IMR-90 (cell line): ENCODE measurements at regions not wholly inside any gene's neighbourhood (a gene's known extent, or its start where the extent isn't known, plus 50 kb on each side); places are given as distances from the start of the nearest gene placed in this dataset.
A peak's percentile ranks its signal among the peaks of the same experiment; 100 is the strongest.

Experiments
- ATAC-seq: fragments of 200-7000 bp; cut with Tn5 transposase; 2 replicates; pipeline ENCODE4 v1.9.1; 2020; ENCODE audit warnings: low read depth, mild to moderate bottlenecking, moderate library complexity
- BruUV-seq: library from RNA; stranded (reverse); fragments of 400-500 nt; replicated peaks from 2 replicates; lab custom pipeline; 2021; lab: Mats Ljungman, UMichigan
- CTCF ChIA-PET: fragments of 300-600 bp; formaldehyde crosslinking; extraction: SDS; loops from one replicate; lab custom pipeline; 2021; ENCODE audit warnings: antibody characterized with exemption; lab: Yijun Ruan, JAX
- POLR2A ChIA-PET: fragments of 300-600 bp; sonication (Branson Sonifier 250); formaldehyde crosslinking; loops from one replicate; lab custom pipeline; 2022; ENCODE audit warnings: antibody characterized with exemption; ENCODE audit not compliant: unreplicated experiment; lab: Charles Lee
- DNase-seq: peaks from one replicate; pipeline ENCODE4 v3.0.0; 2013
- H2AFZ ChIP-seq: replicated peaks from 2 replicates; pipeline ENCODE3; 2013; ENCODE audit warnings: low read length, mild to moderate bottlenecking; ENCODE audit not compliant: poor library complexity
- H2AK5ac ChIP-seq: 2 replicates; pipeline ENCODE4 v1.6.1; 2013; ENCODE audit warnings: low read depth, low read length, inconsistent platforms
- H2AK9ac ChIP-seq: replicated peaks from 2 replicates; pipeline ENCODE3; 2013; ENCODE audit warnings: mild to moderate bottlenecking, low read depth, low read length, moderate library complexity; ENCODE audit not compliant: poor library complexity
- H2BK120ac ChIP-seq: 2 replicates; pipeline ENCODE4 v1.6.1; 2013; ENCODE audit warnings: low read depth, low read length, inconsistent platforms
- H2BK15ac ChIP-seq: 3 replicates; pipeline ENCODE4 v1.6.1; 2013; ENCODE audit warnings: low read depth, low read length, inconsistent platforms
- H2BK20ac ChIP-seq: 2 replicates; pipeline ENCODE4 v1.6.1; 2013; ENCODE audit warnings: low read depth, mild to moderate bottlenecking, inconsistent platforms, low read length, moderate library complexity
- H2BK5ac ChIP-seq: 2 replicates; pipeline ENCODE4 v1.6.1; 2013; ENCODE audit warnings: mild to moderate bottlenecking, low read depth, low read length, inconsistent platforms; ENCODE audit not compliant: poor library complexity, severe bottlenecking
- H3K14ac ChIP-seq: replicated peaks from 2 replicates; pipeline ENCODE4 v1.6.1; 2013; ENCODE audit warnings: low read depth, low read length, inconsistent platforms
- H3K18ac ChIP-seq: 2 replicates; pipeline ENCODE4 v1.6.1; 2013; ENCODE audit warnings: low read depth, low read length, control low read depth
- H3K23ac ChIP-seq: 2 replicates; pipeline ENCODE4 v1.6.1; 2013; ENCODE audit warnings: low read depth, low read length, inconsistent platforms
- H3K27ac ChIP-seq: 2 replicates; pipeline ENCODE4 v1.5.1; 2013; ENCODE audit warnings: mild to moderate bottlenecking, control low read depth, low read length; ENCODE audit not compliant: insufficient read depth
- H3K27me3 ChIP-seq: 2 replicates; pipeline ENCODE4 v1.6.1; 2013; ENCODE audit warnings: low read length; ENCODE audit not compliant: control insufficient read depth, insufficient read depth
- H3K36me3 ChIP-seq: 2 replicates; pipeline ENCODE4 v1.6.1; 2013; ENCODE audit warnings: low read length, mixed read lengths; ENCODE audit not compliant: control insufficient read depth, insufficient read depth
- H3K4ac ChIP-seq: 2 replicates; pipeline ENCODE4 v1.6.1; 2013; ENCODE audit warnings: low read depth, low read length, inconsistent platforms
- H3K4me1 ChIP-seq: 2 replicates; pipeline ENCODE4 v1.6.1; 2013; ENCODE audit warnings: low read length, mixed read lengths; ENCODE audit not compliant: control insufficient read depth, insufficient read depth
- H3K4me2 ChIP-seq: 2 replicates; pipeline ENCODE4 v1.6.1; 2013; ENCODE audit warnings: low read depth, mild to moderate bottlenecking, control low read depth, low read length, moderate library complexity
- H3K4me3 ChIP-seq: 2 replicates; pipeline ENCODE4 v1.5.1; 2013; ENCODE audit warnings: low read depth, mild to moderate bottlenecking, control low read depth, low read length, moderate library complexity; ENCODE audit not compliant: insufficient read depth
- H3K56ac ChIP-seq: 2 replicates; pipeline ENCODE4 v1.6.1; 2013; ENCODE audit warnings: low read length, inconsistent platforms; ENCODE audit not compliant: insufficient read depth; ENCODE audit errors: extremely low read depth
- H3K79me1 ChIP-seq, 2 experiments: 2 replicates each; pipeline ENCODE4 v1.6.1; 2013; ENCODE audit warnings: low read length in 2 of 2, inconsistent platforms in 1 of 2, low read depth in 1 of 2
- H3K9ac ChIP-seq: 2 replicates; pipeline ENCODE4 v1.6.1; 2013; ENCODE audit warnings: low read depth, low read length, control low read depth
- H3K9me1 ChIP-seq: 2 replicates; pipeline ENCODE4 v1.6.1; 2013; ENCODE audit warnings: low read length, inconsistent platforms; ENCODE audit not compliant: insufficient read depth
- H3K9me3 ChIP-seq: 2 replicates; pipeline ENCODE4 v1.6.1; 2013; ENCODE audit warnings: low read length; ENCODE audit not compliant: control insufficient read depth, insufficient read depth
- H4K20me1 ChIP-seq: 2 replicates; pipeline ENCODE4 v1.6.1; 2013; ENCODE audit warnings: low read length, inconsistent platforms; ENCODE audit not compliant: insufficient read depth
- H4K5ac ChIP-seq: 2 replicates; pipeline ENCODE4 v1.6.1; 2013; ENCODE audit warnings: mild to moderate bottlenecking, low read depth, low read length, control low read depth
- H4K8ac ChIP-seq, 2 experiments: 2 replicates each; pipeline ENCODE4 v1.6.1; 2013; ENCODE audit warnings: low read depth in 2 of 2, low read length in 2 of 2, control low read depth in 1 of 2, inconsistent platforms in 1 of 2
- H4K91ac ChIP-seq: 2 replicates; pipeline ENCODE4 v1.6.1; 2013; ENCODE audit warnings: low read depth, low read length, inconsistent platforms; ENCODE audit not compliant: insufficient read depth
- MAFK ChIP-seq: IDR thresholded peaks from 2 replicates; pipeline ENCODE4 v1.6.1; 2012; ENCODE audit warnings: low read depth, low read length, improper control_type of control experiment
- WGBS, 2 experiments: methylation state at CpG; one replicate each; pipeline versions ENCODE4 v1.1.5 to v1.1.7; 2013; ENCODE audit warnings: missing lambda C conversion rate in 2 of 2; ENCODE audit not compliant: insufficient read length in 1 of 2; ENCODE audit errors: extremely low coverage in 2 of 2; 5-methylcytosine and 5-hydroxymethylcytosine counted together
- dilution Hi-C: fragments of 300-500 bp; cut with HindIII; formaldehyde crosslinking; loops from one replicate; pipeline ENCODE4 v1.14.3; 2018; ENCODE audit warnings: low sequenced_read_pairs; ENCODE audit not compliant: unreplicated experiment
- in situ Hi-C: fragments of 300-500 bp; cut with MboI; formaldehyde crosslinking; loops from 3 replicates; pipeline ENCODE4 v1.14.3; 2019; ENCODE audit warnings: low sequenced_read_pairs, inconsistent platforms, mixed read lengths
- intact Hi-C: fragments of 100-400 bp; cut with micrococcal nuclease; formaldehyde crosslinking; loops from 2 replicates; pipeline ENCODE4 v1.10.0; 2022

GRCh38 chr4:15314974-15315373, 112.9 kb upstream of the C1QTNF7 start:
- Histone ChIP-seq H3K4me2 (no peak overlapping the region), H4K91ac (no peak overlapping the region), H3K27me3 (no peaks in the 10 kb centered on the region), H2BK5ac (no peak overlapping the region), H2AK9ac (no peak overlapping the region), H3K14ac (no peak overlapping the region), H2BK120ac (no peak overlapping the region), H2AFZ (no peak overlapping the region), H3K18ac (no peak overlapping the region), H3K79me1 (no peaks in the 10 kb centered on the region), H3K36me3 (no peaks in the 10 kb centered on the region), H4K20me1 (no peaks in the 10 kb centered on the region), H3K9me1 (no peaks in the 10 kb centered on the region), H3K56ac (no peak overlapping the region), H3K4me1 (peaks cover 2% of the 10 kb centered on the region; the same call in 1 of the 2 replicates), H2BK20ac (no peak overlapping the region), H4K5ac (no peak overlapping the region), H4K8ac (no peak overlapping the region), H3K23ac (no peak overlapping the region), H3K9me3 (peaks cover 3% of the 10 kb centered on the region; the same call in 1 of the 2 replicates), H3K4me3 (no peak overlapping the region), H2AK5ac (no peak overlapping the region), H3K9ac (no peak overlapping the region), H3K4ac (no peak overlapping the region), H3K27ac (no peak overlapping the region), H2BK15ac (no peak overlapping the region)
- BruUV-seq = no TSS peak
- no CpG with 5 or more reads among the region's 3 CpGs for WGBS, 2 experiments
- ATAC-seq (no peak), DNase-seq (peak; percentile 15)
- in situ Hi-C loops (no loop called here), intact Hi-C loops (no loop called here), dilution Hi-C loops (no loop called here)
- CTCF ChIA-PET = no interaction called here
- POLR2A ChIA-PET = no interaction called here
- TF ChIP-seq MAFK = no peak
